ENCODE measurements at regions not wholly inside any gene's neighbourhood (a gene's known extent, or its start where the extent isn't known, plus 50 kb on each side); places are given as distances from the start of the nearest gene placed in this dataset.

DNA sequence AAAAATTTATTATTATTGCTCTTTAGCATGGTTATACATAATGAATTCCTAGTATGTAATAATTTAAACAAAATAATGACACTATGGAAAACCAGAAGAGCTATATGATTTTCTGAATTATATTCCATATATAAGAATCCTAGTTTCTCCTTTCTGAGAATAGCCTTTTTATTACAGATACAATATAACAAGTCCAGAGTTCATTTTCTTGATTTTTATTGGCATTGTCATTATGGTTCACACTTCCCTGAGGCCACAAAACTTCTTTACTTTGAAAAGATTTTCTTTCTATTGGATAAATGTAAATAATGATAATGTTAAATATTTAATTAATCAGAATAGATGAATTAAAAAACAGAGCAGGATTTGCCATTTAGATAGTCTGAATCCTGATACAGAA lies 362.3 kb upstream of the BCHE start:
- intact Hi-C loops (cut with DNase I; ENCODE audit: low total_unique reads), result no loop called here
- H3K27me3 ChIP-seq, result no peaks in the 10 kb centered on the region
- no peak overlapping the region for H3K4me3 ChIP-seq
- DNase-seq (ENCODE audit: low spot score in 2 of 2), result no peak
- TF ChIP-seq POLR2AphosphoS5 (IDR thresholded peaks at IDR 0.05) (no peak), POLR2A (IDR thresholded peaks at IDR 0.05) (no peak)
- TF ChIP-seq, protein P1, sequence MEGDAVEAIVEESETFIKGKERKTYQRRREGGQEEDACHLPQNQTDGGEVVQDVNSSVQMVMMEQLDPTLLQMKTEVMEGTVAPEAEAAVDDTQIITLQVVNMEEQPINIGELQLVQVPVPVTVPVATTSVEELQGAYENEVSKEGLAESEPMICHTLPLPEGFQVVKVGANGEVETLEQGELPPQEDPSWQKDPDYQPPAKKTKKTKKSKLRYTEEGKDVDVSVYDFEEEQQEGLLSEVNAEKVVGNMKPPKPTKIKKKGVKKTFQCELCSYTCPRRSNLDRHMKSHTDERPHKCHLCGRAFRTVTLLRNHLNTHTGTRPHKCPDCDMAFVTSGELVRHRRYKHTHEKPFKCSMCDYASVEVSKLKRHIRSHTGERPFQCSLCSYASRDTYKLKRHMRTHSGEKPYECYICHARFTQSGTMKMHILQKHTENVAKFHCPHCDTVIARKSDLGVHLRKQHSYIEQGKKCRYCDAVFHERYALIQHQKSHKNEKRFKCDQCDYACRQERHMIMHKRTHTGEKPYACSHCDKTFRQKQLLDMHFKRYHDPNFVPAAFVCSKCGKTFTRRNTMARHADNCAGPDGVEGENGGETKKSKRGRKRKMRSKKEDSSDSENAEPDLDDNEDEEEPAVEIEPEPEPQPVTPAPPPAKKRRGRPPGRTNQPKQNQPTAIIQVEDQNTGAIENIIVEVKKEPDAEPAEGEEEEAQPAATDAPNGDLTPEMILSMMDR (IDR thresholded peaks at IDR 0.05), result no peak
- no peaks in the 10 kb centered on the region for H3K36me3 ChIP-seq
- no peak overlapping the region for H3K27ac ChIP-seq
- no peaks in the 10 kb centered on the region for H3K4me1 ChIP-seq
- H3K9me3 ChIP-seq, result peaks cover 0 to 3% of the 10 kb centered on the region in 2 donors

DNA sequence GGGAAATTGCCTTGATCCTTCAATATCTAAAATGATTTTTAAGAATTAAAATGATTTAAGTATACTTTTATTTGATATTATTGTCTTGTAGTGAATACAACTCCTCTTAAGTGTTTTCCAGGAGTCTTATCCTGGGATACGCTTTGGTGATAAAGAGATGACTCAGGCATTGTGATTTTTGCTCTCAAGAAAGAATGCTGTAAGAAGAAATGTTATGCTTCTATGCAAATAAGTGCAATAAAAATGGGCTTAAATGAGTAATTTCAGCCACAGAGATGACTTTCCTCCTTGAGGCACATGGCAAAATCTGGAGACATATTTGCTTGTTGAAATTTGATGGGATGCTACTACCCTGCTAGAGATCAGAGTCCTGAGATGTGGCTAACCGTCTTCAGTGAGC lies 358.6 kb upstream of the BCHE start:
- H3K9me3 ChIP-seq, result peaks cover 0 to 3% of the 10 kb centered on the region in 2 donors
- no peaks in the 10 kb centered on the region for H3K36me3 ChIP-seq
- H3K27me3 ChIP-seq, result no peaks in the 10 kb centered on the region
- intact Hi-C loops (cut with DNase I; ENCODE audit: low total_unique reads), result no loop called here
- no peaks in the 10 kb centered on the region for H3K4me1 ChIP-seq
- H3K27ac ChIP-seq, result no peak overlapping the region
- no peak for DNase-seq (ENCODE audit: low spot score in 2 of 2)
- no peak overlapping the region for H3K4me3 ChIP-seq
- TF ChIP-seq POLR2A (IDR thresholded peaks at IDR 0.05) (no peak), POLR2AphosphoS5 (IDR thresholded peaks at IDR 0.05) (no peak)
- TF ChIP-seq, protein P1 (IDR thresholded peaks at IDR 0.05), result no peak

DNA sequence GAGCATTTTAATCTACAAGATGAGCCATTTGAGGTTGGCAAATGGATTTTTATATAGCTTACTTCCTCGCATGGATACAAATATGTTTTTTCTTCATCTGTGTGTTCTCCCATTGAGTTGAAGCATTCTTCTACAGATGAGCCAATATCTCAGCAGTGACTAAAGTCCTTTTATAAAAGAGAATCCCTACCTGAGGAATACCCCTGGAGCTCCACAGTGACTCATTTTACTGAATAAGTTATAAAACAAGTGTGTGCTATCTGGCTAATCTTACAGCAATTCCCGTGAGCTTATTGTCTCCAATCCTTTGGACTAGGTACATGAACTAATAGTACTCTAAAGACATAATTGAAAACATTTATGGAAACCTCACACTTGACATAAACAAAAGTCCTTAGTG lies 354.2 kb upstream of the BCHE start:
- no peak for DNase-seq (ENCODE audit: low spot score in 2 of 2)
- intact Hi-C loops (cut with DNase I; ENCODE audit: low total_unique reads), result no loop called here

DNA sequence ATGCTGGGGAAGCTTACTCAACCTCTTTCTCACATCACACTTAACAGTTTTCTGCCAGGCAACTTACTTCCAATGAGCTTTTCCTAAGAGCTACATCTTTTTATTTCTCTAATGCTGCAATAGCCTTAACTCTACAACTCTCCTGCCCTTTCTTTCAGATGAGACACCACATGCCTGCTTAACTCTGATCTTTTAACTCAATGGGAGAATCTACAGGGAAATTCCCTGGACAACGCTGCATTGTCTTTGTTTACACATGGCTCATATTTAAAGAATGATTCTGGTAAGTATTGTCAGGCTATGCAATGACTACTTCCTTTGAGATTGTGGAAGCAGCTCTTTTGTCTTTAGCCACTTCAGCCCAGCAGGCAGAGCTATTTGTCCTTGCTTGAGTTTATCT lies 353.1 kb upstream of the BCHE start:
- no peak for DNase-seq (ENCODE audit: low spot score in 2 of 2)
- Histone ChIP-seq H3K9me3 (no peaks in the 10 kb centered on the region), H3K36me3 (no peaks in the 10 kb centered on the region), H3K4me3 (no peak overlapping the region), H3K27me3 (no peaks in the 10 kb centered on the region), H3K4me1 (no peaks in the 10 kb centered on the region), H3K27ac (no peak overlapping the region)
- TF ChIP-seq POLR2AphosphoS5 (IDR thresholded peaks at IDR 0.05), result no peak
- no peak for TF ChIP-seq POLR2A (IDR thresholded peaks at IDR 0.05)
- TF ChIP-seq, protein P1 (IDR thresholded peaks at IDR 0.05), result no peak
- intact Hi-C loops (cut with DNase I; ENCODE audit: low total_unique reads), result no loop called here

More for the DNA sequence above, 354.2 kb upstream of the BCHE start:
- Histone ChIP-seq H3K27me3 (no peaks in the 10 kb centered on the region), H3K4me3 (no peak overlapping the region), H3K4me1 (no peaks in the 10 kb centered on the region), H3K27ac (no peak overlapping the region), H3K36me3 (no peaks in the 10 kb centered on the region), H3K9me3 (no peaks in the 10 kb centered on the region)
- no peak for TF ChIP-seq POLR2A (IDR thresholded peaks at IDR 0.05)
- TF ChIP-seq, protein P1 (IDR thresholded peaks at IDR 0.05), result no peak
- TF ChIP-seq POLR2AphosphoS5 (IDR thresholded peaks at IDR 0.05), result no peak

DNA sequence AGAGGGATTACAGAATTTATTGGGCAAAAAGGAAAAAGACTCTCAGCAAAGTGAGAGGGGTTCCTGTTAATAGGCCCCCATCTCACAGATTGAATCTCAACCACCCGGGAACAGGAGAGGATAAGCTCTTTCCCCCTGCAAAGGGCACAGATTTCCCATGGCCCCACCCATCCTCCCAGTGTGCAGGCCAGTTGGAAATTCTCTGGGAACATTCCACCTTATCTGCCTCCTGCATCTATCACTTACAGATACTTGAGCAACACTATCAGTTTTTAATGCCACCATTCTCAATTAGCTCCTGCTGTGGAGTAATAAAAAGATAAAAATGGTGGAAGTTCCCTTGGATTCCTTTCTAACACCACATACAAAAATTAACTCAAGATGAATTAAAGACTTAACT lies 350.0 kb upstream of the BCHE start:
- H3K27ac ChIP-seq, result no peak overlapping the region
- H3K36me3 ChIP-seq, result no peaks in the 10 kb centered on the region
- DNase-seq (ENCODE audit: low spot score in 2 of 2), result no peak
- no peaks in the 10 kb centered on the region for H3K9me3 ChIP-seq
- intact Hi-C loops (cut with DNase I; ENCODE audit: low total_unique reads), result no loop called here
- TF ChIP-seq POLR2A (IDR thresholded peaks at IDR 0.05) (no peak), POLR2AphosphoS5 (IDR thresholded peaks at IDR 0.05) (no peak)
- TF ChIP-seq, protein P1 (IDR thresholded peaks at IDR 0.05), result no peak
- H3K4me1 ChIP-seq, result no peaks in the 10 kb centered on the region
- no peak overlapping the region for H3K4me3 ChIP-seq
- no peaks in the 10 kb centered on the region for H3K27me3 ChIP-seq

Data from breast epithelium (tissue), 4 donors.